ENCODE measurements at regions not wholly inside any gene's neighbourhood (a gene's known extent, or its start where the extent isn't known, plus 50 kb on each side); places are given as distances from the start of the nearest gene placed in this dataset.

GRCh38 chr10:107717046-107717445 lies 552.5 kb upstream of the SORCS1 start:
- TF ChIP-seq ZSCAN30 (tag by site-specific recombination; IDR thresholded peaks at IDR 0.05) (no peak), CTCF (tag by site-specific recombination; IDR thresholded peaks at IDR 0.05) (no peak), ZNF785 (tag by site-specific recombination; IDR thresholded peaks at IDR 0.05) (no peak), WT1 (tag by site-specific recombination; IDR thresholded peaks at IDR 0.05) (no peak), ZBTB6 (tag by site-specific recombination; IDR thresholded peaks at IDR 0.05) (no peak), REST (tag by site-specific recombination; IDR thresholded peaks at IDR 0.05) (no peak)
